OCI-LY1 (cell line): ENCODE measurements at regions not wholly inside any gene's neighbourhood (a gene's known extent, or its start where the extent isn't known, plus 50 kb on each side); places are given as distances from the start of the nearest gene placed in this dataset.
A peak's percentile ranks its signal among the peaks of the same experiment; 100 is the strongest.

ENCODE experiments used
- EZH2 ChIP-seq: fragments of 200-600 bp; sonication (generic), shearing (Covaris generic); IDR thresholded peaks from 2 replicates; pipeline ENCODE4 v1.8.0; 2017; ENCODE audit warnings: borderline replicate concordance, mixed run types, mild to moderate bottlenecking, antibody characterized with exemption, low read length, moderate library complexity, mixed read lengths
- TF ChIP-seq, protein P1 (sequence below): fragments of 200-600 bp; sonication (generic), shearing (Covaris generic); IDR thresholded peaks from 2 replicates; pipeline ENCODE4 v1.5.1; 2017; ENCODE audit warnings: mild to moderate bottlenecking, antibody characterized with exemption, low read length, moderate library complexity, mixed read lengths

DNA sequence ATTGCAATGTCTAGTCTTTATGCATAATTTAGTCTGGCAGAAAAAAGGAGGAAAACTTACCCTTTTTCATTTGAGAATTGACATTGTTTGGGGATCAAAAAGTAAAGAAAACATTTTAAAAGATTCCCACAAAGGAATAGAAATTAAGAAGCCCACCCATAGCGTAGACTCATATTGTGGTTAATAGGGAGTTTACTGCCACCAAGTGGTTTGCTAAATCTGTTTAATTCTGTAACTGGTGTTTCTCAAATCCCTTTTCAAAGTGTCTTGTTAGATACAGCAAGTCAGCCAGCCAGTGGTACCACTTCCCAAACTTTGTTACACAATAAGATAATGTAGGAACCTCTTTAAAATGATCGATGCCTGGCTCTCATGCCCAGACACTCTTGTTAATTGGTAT, 180.3 kb downstream of the IPO8 start:
- TF ChIP-seq, protein P1, sequence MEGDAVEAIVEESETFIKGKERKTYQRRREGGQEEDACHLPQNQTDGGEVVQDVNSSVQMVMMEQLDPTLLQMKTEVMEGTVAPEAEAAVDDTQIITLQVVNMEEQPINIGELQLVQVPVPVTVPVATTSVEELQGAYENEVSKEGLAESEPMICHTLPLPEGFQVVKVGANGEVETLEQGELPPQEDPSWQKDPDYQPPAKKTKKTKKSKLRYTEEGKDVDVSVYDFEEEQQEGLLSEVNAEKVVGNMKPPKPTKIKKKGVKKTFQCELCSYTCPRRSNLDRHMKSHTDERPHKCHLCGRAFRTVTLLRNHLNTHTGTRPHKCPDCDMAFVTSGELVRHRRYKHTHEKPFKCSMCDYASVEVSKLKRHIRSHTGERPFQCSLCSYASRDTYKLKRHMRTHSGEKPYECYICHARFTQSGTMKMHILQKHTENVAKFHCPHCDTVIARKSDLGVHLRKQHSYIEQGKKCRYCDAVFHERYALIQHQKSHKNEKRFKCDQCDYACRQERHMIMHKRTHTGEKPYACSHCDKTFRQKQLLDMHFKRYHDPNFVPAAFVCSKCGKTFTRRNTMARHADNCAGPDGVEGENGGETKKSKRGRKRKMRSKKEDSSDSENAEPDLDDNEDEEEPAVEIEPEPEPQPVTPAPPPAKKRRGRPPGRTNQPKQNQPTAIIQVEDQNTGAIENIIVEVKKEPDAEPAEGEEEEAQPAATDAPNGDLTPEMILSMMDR, result peak; percentile 35
- no peak for TF ChIP-seq EZH2
